Karpas-422 (cell line): ENCODE measurements at regions not wholly inside any gene's neighbourhood (a gene's known extent, or its start where the extent isn't known, plus 50 kb on each side); places are given as distances from the start of the nearest gene placed in this dataset.

ENCODE experiments used
- DNase-seq: peaks from one replicate; pipeline ENCODE4 v3.0.0-alpha.2; 2015
- H2AFZ ChIP-seq: fragments of 200-600 bp; sonication (generic); 2 replicates; pipeline ENCODE4 v1.6.1; 2014; ENCODE audit warnings: antibody characterized with exemption, low read length, mixed read lengths
- H3K27ac ChIP-seq: fragments of 200-600 bp; sonication (generic); 2 replicates; pipeline ENCODE4 v1.5.1; 2014; ENCODE audit warnings: mild to moderate bottlenecking, low read length, moderate library complexity
- H3K27me3 ChIP-seq: fragments of 200-600 bp; sonication (generic); 2 replicates; pipeline ENCODE4 v1.6.1; 2014; ENCODE audit warnings: low read length, mixed read lengths
- H3K36me3 ChIP-seq: fragments of 200-600 bp; sonication (generic); 2 replicates; pipeline ENCODE4 v1.6.1; 2014; ENCODE audit warnings: low read length, mixed read lengths; ENCODE audit not compliant: insufficient read depth
- H3K4me1 ChIP-seq: fragments of 200-600 bp; sonication (generic); 2 replicates; pipeline ENCODE4 v1.6.1; 2014; ENCODE audit warnings: mild to moderate bottlenecking, low read length, mixed read lengths
- H3K4me2 ChIP-seq: fragments of 200-600 bp; sonication (generic); 2 replicates; pipeline ENCODE4 v1.6.1; 2014; ENCODE audit warnings: low read length, low read depth, mild to moderate bottlenecking; ENCODE audit not compliant: poor library complexity, severe bottlenecking
- H3K4me3 ChIP-seq: fragments of 200-600 bp; sonication (generic); 2 replicates; pipeline ENCODE4 v1.5.1; 2014; ENCODE audit warnings: mild to moderate bottlenecking, antibody characterized with exemption, low read length, mixed read lengths
- H3K79me2 ChIP-seq: fragments of 200-600 bp; sonication (generic); 2 replicates; pipeline ENCODE4 v1.6.1; 2014; ENCODE audit warnings: mild to moderate bottlenecking, low read length, mixed read lengths
- H3K9ac ChIP-seq: fragments of 200-600 bp; sonication (generic); 2 replicates; pipeline ENCODE4 v1.6.0; 2014; ENCODE audit warnings: low read length
- H3K9me2 ChIP-seq: fragments of 200-600 bp; sonication (generic), shearing (Covaris generic); replicated peaks from 2 replicates; pipeline ENCODE4 v1.6.0; 2014; ENCODE audit warnings: mild to moderate bottlenecking, low read length, moderate library complexity; ENCODE audit not compliant: insufficient read depth
- H3K9me3 ChIP-seq: fragments of 300-700, 200-600 bp; sonication (generic); 2 replicates; pipeline ENCODE4 v1.6.1; 2014; ENCODE audit warnings: low read length, mixed read lengths
- H4K20me1 ChIP-seq: fragments of 200-600 bp; sonication (generic); 2 replicates; pipeline ENCODE4 v1.6.1; 2014; ENCODE audit warnings: mild to moderate bottlenecking, antibody characterized with exemption, low read length, low read depth; ENCODE audit not compliant: insufficient read depth

DNA sequence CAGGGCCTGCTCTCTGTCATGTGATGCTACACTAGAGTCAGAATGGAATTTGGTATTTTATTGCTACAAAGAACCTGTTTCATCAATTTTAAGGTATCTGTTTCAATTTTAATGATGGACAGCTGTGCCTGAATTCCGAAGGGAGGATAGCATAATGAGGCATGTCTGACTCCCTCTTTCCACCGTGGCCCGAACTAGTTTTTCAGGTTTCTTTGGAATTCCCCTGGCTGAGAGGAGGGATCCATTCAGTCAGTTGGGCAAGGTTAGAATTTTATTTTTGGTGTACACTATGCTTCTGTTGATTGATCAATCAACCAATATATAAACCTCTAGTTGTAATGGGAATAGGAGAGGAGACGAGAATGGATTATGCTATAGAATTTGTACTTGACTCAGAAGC lies 761.8 kb downstream of the FAM133A start:
- Histone ChIP-seq H3K4me3 (no peak overlapping the region), H3K9ac (no peak overlapping the region), H4K20me1 (no peaks in the 10 kb centered on the region), H3K9me3 (peaks cover 12% of the 10 kb centered on the region; the same call in 1 of the 2 replicates), H3K4me1 (no peaks in the 10 kb centered on the region), H3K79me2 (no peaks in the 10 kb centered on the region), H3K36me3 (no peaks in the 10 kb centered on the region), H3K9me2 (no peaks in the 10 kb centered on the region), H3K27me3 (no peaks in the 10 kb centered on the region), H2AFZ (no peak overlapping the region), H3K4me2 (no peak overlapping the region), H3K27ac (no peak overlapping the region)
- DNase-seq: no peak

DNA sequence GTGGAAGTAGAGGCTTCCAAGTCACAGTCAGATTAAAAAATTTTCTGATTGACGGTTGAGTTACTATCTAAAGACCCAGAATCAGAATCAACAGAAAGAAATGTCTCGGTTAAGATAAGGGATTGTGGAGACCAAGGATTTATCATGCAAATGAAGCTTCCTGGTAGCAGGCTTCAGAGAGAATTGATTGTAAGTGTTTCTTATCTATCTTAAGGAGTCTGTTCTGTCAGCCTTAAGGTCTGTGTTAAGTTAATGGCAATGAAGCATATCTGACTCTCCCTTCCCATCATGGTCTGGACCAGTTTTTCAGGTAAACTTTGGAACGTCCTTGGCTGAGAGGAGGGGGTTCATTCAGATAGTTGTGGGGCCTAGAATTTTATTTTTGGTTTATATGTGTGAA lies 780.2 kb downstream of the FAM133A start:
- H2AFZ ChIP-seq: no peak overlapping the region
- no peak overlapping the region for H3K9ac ChIP-seq
- no peak overlapping the region for H3K27ac ChIP-seq
- H3K9me3 ChIP-seq: peaks cover 30% of the 10 kb centered on the region
- H3K4me1 ChIP-seq: no peaks in the 10 kb centered on the region
- no peak overlapping the region for H3K4me2 ChIP-seq
- H3K79me2 ChIP-seq: no peaks in the 10 kb centered on the region
- H3K9me2 ChIP-seq: no peaks in the 10 kb centered on the region
- H3K4me3 ChIP-seq: no peak overlapping the region
- no peak for DNase-seq
- H3K27me3 ChIP-seq: no peaks in the 10 kb centered on the region
- no peaks in the 10 kb centered on the region for H3K36me3 ChIP-seq
- no peaks in the 10 kb centered on the region for H4K20me1 ChIP-seq

DNA sequence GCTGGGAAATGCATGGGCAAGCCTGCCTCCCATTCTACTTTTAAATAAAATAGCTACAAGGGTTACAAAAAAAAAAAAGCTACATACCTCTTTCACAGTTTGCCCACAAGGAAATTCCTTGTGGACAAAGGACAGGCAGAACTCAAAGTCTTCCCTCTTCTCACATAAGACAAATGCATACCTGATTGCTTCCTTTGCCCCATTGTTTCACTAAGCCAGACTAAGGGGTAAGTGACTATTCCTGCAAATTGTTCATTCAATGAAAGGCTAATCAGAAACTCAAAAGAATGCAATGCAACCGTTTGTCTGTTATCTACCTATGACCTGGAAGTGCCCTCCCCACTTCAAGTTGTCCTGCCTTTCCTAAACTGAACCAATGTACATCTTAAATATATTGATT lies 780.6 kb downstream of the FAM133A start:
- Histone ChIP-seq H3K9me2 (no peaks in the 10 kb centered on the region), H3K4me3 (no peak overlapping the region), H3K9me3 (peaks cover 26% of the 10 kb centered on the region), H3K36me3 (no peaks in the 10 kb centered on the region), H3K9ac (no peak overlapping the region), H4K20me1 (no peaks in the 10 kb centered on the region), H2AFZ (no peak overlapping the region), H3K79me2 (no peaks in the 10 kb centered on the region), H3K4me1 (no peaks in the 10 kb centered on the region), H3K4me2 (no peak overlapping the region), H3K27me3 (no peaks in the 10 kb centered on the region), H3K27ac (no peak overlapping the region)
- no peak for DNase-seq

DNA sequence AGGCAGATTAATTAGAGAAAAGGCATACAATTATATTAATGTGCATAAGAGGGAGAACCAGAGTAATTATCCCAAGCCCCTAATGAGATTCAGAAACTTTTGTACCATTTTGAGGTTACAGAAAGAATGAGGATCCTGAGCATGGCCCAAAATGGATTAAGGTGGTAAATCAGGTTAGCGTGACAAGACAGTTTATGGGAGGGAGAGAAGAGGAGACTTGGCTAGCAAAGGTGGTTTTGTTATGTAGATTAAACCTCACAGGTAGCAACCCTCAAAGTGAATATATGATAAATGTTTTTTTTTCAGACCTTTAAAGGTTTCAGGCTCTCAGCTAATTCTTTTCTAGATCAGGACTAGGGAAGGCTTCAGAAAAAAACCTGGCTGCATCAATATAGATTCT lies 781.8 kb downstream of the FAM133A start:
- no peak overlapping the region for H3K4me3 ChIP-seq
- H3K4me1 ChIP-seq: no peaks in the 10 kb centered on the region
- no peaks in the 10 kb centered on the region for H3K9me2 ChIP-seq

DNA sequence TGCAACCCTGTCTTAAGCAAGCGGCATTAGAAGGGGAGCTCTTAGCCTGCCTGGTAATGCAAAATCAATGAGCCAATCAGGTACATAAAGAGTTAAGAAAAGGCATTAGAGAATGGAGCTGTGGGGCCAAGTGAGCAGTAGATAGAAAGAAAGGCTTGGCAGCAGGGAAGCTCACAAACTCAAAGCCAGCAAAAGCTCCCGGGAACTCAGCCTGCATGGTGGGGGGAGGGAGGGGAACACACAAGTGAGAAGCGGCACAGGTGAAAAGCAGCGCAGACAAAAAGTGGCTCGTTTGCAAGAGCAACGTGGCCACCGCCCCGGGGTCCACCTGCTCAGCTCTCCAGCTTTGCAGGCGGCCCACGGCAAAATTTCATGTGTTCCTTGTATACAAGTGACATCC lies 818.5 kb downstream of the FAM133A start:
- H3K4me3 ChIP-seq: no peak overlapping the region
- H3K9ac ChIP-seq: no peak overlapping the region
- no peak overlapping the region for H2AFZ ChIP-seq
- no peak for DNase-seq
- H3K27me3 ChIP-seq: no peaks in the 10 kb centered on the region
- no peaks in the 10 kb centered on the region for H3K36me3 ChIP-seq
- H3K79me2 ChIP-seq: no peaks in the 10 kb centered on the region
- H3K9me2 ChIP-seq: no peaks in the 10 kb centered on the region
- H4K20me1 ChIP-seq: no peaks in the 10 kb centered on the region
- peaks cover 23% of the 10 kb centered on the region for H3K9me3 ChIP-seq
- H3K27ac ChIP-seq: no peak overlapping the region
- no peaks in the 10 kb centered on the region for H3K4me1 ChIP-seq
- no peak overlapping the region for H3K4me2 ChIP-seq

More for the DNA sequence above, 781.8 kb downstream of the FAM133A start:
- Histone ChIP-seq H3K27me3 (no peaks in the 10 kb centered on the region), H3K27ac (no peak overlapping the region), H3K79me2 (no peaks in the 10 kb centered on the region), H3K9me3 (peaks cover 21% of the 10 kb centered on the region), H3K9ac (no peak overlapping the region), H2AFZ (no peak overlapping the region), H4K20me1 (no peaks in the 10 kb centered on the region), H3K4me2 (no peak overlapping the region), H3K36me3 (no peaks in the 10 kb centered on the region)
- no peak for DNase-seq

DNA sequence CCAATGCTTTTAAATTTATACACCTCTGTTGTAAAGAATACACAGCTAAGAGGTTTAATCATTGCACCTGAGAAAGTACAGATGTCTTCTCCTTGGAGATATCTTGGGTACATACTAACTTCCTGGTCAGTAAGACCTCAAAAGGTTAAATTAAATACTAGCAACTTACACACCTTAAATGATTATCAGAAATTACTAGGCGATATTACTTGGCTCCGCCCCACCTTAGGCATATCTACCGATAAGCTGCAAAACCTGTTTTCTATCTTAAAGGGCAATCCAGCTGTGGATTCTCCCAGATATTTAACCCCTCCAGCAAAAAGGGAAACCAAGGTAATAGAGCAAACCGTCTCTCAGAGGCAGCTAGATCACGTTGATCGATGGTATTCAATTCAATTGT lies 819.4 kb downstream of the FAM133A start:
- Histone ChIP-seq H3K9me3 (peaks cover 23% of the 10 kb centered on the region), H3K36me3 (no peaks in the 10 kb centered on the region), H4K20me1 (no peaks in the 10 kb centered on the region), H3K9me2 (no peaks in the 10 kb centered on the region), H3K79me2 (no peaks in the 10 kb centered on the region), H3K4me2 (no peak overlapping the region), H3K4me1 (no peaks in the 10 kb centered on the region), H3K27me3 (no peaks in the 10 kb centered on the region), H3K27ac (no peak overlapping the region), H2AFZ (no peak overlapping the region), H3K9ac (no peak overlapping the region), H3K4me3 (no peak overlapping the region)
- DNase-seq: no peak

DNA sequence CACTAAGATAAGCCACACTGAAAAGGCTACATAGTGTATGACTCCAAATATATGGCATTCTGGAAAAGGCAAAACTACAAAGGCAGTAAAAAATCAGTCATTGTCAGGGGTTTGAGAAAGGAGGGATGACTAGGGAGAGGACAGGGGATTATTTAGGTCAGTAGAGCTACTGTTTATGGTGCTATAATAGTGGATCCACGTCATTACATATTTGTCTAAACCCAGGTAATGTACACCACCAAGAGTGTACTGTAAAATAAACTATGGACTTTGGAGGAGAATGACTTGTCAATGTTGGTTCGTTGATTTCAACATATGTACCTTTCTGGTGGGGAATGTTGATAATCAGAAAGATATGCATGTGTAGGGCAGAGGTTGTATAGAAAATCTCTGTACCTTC lies 837.6 kb downstream of the FAM133A start:
- H3K9me3 ChIP-seq: peaks cover 44% of the 10 kb centered on the region
- H3K9me2 ChIP-seq: no peaks in the 10 kb centered on the region
- no peak overlapping the region for H3K27ac ChIP-seq
- H4K20me1 ChIP-seq: no peaks in the 10 kb centered on the region
- H3K9ac ChIP-seq: no peak overlapping the region
- H3K79me2 ChIP-seq: no peaks in the 10 kb centered on the region
- H3K27me3 ChIP-seq: no peaks in the 10 kb centered on the region
- no peak overlapping the region for H2AFZ ChIP-seq
- H3K36me3 ChIP-seq: no peaks in the 10 kb centered on the region
- H3K4me1 ChIP-seq: no peaks in the 10 kb centered on the region
- H3K4me3 ChIP-seq: no peak overlapping the region
- DNase-seq: no peak
- no peak overlapping the region for H3K4me2 ChIP-seq

DNA sequence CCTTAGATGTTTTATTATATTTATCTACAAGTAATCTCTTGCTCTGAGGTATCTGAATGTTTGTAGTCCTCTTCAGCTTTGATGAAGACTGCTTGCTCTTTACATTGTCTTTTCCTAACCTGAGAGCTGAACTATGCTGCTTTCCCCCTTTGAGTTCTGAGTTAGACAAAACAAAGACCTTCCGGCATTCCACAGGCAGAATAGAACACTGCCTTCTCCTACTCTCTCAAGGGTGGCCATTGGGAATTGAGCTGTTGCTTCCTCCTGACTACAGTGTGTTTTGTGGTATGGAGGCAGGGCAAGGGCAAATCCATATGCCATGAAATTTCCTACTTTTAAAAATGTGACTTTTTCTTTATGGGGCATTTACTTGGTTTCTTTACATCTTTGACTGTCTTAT lies 841.0 kb downstream of the FAM133A start:
- no peak overlapping the region for H3K4me3 ChIP-seq
- H4K20me1 ChIP-seq: no peaks in the 10 kb centered on the region
- no peak overlapping the region for H3K9ac ChIP-seq
- H3K4me1 ChIP-seq: no peaks in the 10 kb centered on the region
- no peaks in the 10 kb centered on the region for H3K36me3 ChIP-seq
- no peak for DNase-seq
- no peaks in the 10 kb centered on the region for H3K9me2 ChIP-seq
- H3K4me2 ChIP-seq: no peak overlapping the region
- H3K27me3 ChIP-seq: no peaks in the 10 kb centered on the region
- no peaks in the 10 kb centered on the region for H3K79me2 ChIP-seq
- peaks cover 31% of the 10 kb centered on the region for H3K9me3 ChIP-seq
- no peak overlapping the region for H3K27ac ChIP-seq
- H2AFZ ChIP-seq: no peak overlapping the region

DNA sequence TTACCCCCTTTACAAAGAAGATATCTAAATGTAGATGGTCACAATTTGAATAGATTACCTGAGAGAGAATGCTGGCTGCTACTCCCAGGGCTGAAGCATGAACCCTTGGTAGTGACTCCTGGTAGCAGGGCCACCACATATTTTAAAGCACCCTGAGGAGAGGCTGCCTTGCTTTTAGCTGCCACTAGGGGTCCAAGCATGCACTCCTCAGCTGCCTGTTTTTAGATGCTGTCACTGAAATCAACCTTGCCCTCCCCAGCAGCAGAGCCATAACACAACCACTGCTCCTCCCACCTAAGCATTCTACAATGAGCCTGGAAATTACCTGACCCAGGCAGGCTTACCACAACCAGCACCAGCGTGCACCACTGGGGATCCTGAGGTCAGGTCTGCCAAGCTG lies 850.9 kb downstream of the FAM133A start:
- no peaks in the 10 kb centered on the region for H3K27me3 ChIP-seq
- no peak overlapping the region for H3K27ac ChIP-seq
- no peak overlapping the region for H2AFZ ChIP-seq
- H4K20me1 ChIP-seq: no peaks in the 10 kb centered on the region
- H3K9me3 ChIP-seq: peaks cover 34% of the 10 kb centered on the region
- no peak overlapping the region for H3K4me2 ChIP-seq
- H3K79me2 ChIP-seq: no peaks in the 10 kb centered on the region
- H3K4me3 ChIP-seq: no peak overlapping the region
- no peak overlapping the region for H3K9ac ChIP-seq
- H3K9me2 ChIP-seq: no peaks in the 10 kb centered on the region
- no peaks in the 10 kb centered on the region for H3K4me1 ChIP-seq
- peak; percentile 43 for DNase-seq
- H3K36me3 ChIP-seq: no peaks in the 10 kb centered on the region
